ENCODE measurements at regions not wholly inside any gene's neighbourhood (a gene's known extent, or its start where the extent isn't known, plus 50 kb on each side); places are given as distances from the start of the nearest gene placed in this dataset.
"Not testable (repeated sequence)": the region's sequence is repeated elsewhere in the genome, so short reads cannot be mapped to it uniquely, and the experiment has no call there.

GRCh38 chr16:31986895-31987294, 113.3 kb downstream of the ZNF267 start:
- not testable (repeated sequence) for TF ChIP-seq POLR2A (IDR thresholded peaks at IDR 0.05; ENCODE audit: low read length); GATA1 (IDR thresholded peaks at IDR 0.05; ENCODE audit: low read depth, low read length)

Data from erythroblast (primary cell).